ENCODE measurements at regions not wholly inside any gene's neighbourhood (a gene's known extent, or its start where the extent isn't known, plus 50 kb on each side); places are given as distances from the start of the nearest gene placed in this dataset.

GRCh38 chrX:150198776-150199175 is 164.3 kb upstream of the MAMLD1 start:
- Histone ChIP-seq H3K9ac (ENCODE audit: insufficient read depth, low read depth, low read length) (no peak overlapping the region), H4K20me1 (ENCODE audit: insufficient read depth, low read length) (no peaks in the 10 kb centered on the region), H3K36me3 (replicated peaks in 1 of 2; ENCODE audit: control insufficient read depth in 1 of 2, insufficient read depth in 2 of 2, low read length in 2 of 2) (no peaks in the 10 kb centered on the region), H2AFZ (ENCODE audit: low read length) (no peak overlapping the region), H3K4me2 (ENCODE audit: low read depth, low read length) (no peak overlapping the region), H3K4me3 (replicated peaks in 1 of 3; ENCODE audit: insufficient read depth in 1 of 3, low read depth in 2 of 3, low read length in 3 of 3) (no peak overlapping the region), H3K27me3 (ENCODE audit: control insufficient read depth in 1 of 2, insufficient read depth in 2 of 2, low read length in 2 of 2) (no peaks in the 10 kb centered on the region), H3K4me1 (ENCODE audit: insufficient read depth, low read length) (no peaks in the 10 kb centered on the region), H3K27ac (ENCODE audit: extremely low read length, insufficient read depth, low read length) (no peak overlapping the region), H3K9me3 (ENCODE audit: low read length) (no peaks in the 10 kb centered on the region), H3K79me2 (ENCODE audit: insufficient read depth, low read length) (no peaks in the 10 kb centered on the region)
- FAIRE-seq, result no peak
- ATAC-seq, result no peak
- TF ChIP-seq MATR3 (CRISPR knock-in tag; IDR thresholded peaks at IDR 0.05) (no peak), ZNF550 (CRISPR knock-in tag; IDR thresholded peaks at IDR 0.05; ENCODE audit: borderline replicate concordance) (no peak), HOXA9 (CRISPR knock-in tag; IDR thresholded peaks at IDR 0.05; ENCODE audit: borderline replicate concordance) (no peak), ZNF879 (CRISPR knock-in tag; IDR thresholded peaks at IDR 0.05) (no peak), SIX1 (CRISPR knock-in tag; IDR thresholded peaks at IDR 0.05; ENCODE audit: borderline replicate concordance) (no peak)
- 0% methylated on average over 1 of the region's 2 CpGs for WGBS (ENCODE audit: low lambda C conversion rate)
- no peak for DNase-seq (ENCODE audit: low spot score)
- in situ Hi-C loops (cut with HindIII; ENCODE audit: extremely low pct_ligation_motif_present, low pct_unique_long_range_greater_than_20kb), result no loop called here
- BruUV-seq (replicated peaks), result no TSS peak
- POLR2A ChIA-PET, result no interaction called here
- CTCF ChIA-PET (ENCODE audit: low intra/inter-chr PET ratio, low total read pairs), result no interaction called here
- intact Hi-C loops (cut with micrococcal nuclease; ENCODE audit: unreplicated experiment), result no loop called here

DNA sequence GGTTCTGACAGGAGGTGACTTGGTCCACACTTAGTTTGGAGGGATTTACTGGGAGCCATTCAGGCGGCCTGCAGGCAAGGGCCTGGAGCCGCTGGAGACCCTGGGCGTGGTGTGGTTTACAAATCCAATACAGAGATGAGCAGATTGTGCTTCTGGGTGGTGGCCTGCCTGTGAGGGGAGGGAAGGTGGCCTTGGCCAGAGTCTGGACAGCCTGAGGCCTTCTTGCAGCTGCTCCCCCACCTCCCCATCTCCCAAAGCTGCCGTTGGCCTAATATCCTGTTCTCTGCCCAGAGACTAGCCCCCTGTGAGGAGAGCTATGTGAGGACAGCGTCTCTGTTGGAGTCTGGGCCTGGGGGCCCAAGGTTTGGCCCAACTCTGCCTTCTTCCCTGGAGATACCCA is 163.9 kb upstream of the MAMLD1 start:
- BruUV-seq (replicated peaks), result no TSS peak
- no peak overlapping the region for H3K9ac ChIP-seq (ENCODE audit: insufficient read depth, low read depth, low read length)
- H3K4me1 ChIP-seq (ENCODE audit: insufficient read depth, low read length), result no peaks in the 10 kb centered on the region
- no peak overlapping the region for H2AFZ ChIP-seq (ENCODE audit: low read length)
- intact Hi-C loops (cut with micrococcal nuclease; ENCODE audit: unreplicated experiment), result no loop called here
- H4K20me1 ChIP-seq (ENCODE audit: insufficient read depth, low read length), result no peaks in the 10 kb centered on the region
- H3K36me3 ChIP-seq (replicated peaks in 1 of 2; ENCODE audit: control insufficient read depth in 1 of 2, insufficient read depth in 2 of 2, low read length in 2 of 2), result no peaks in the 10 kb centered on the region
- no peak overlapping the region for H3K4me3 ChIP-seq (replicated peaks in 1 of 3; ENCODE audit: insufficient read depth in 1 of 3, low read depth in 2 of 3, low read length in 3 of 3)
- no peaks in the 10 kb centered on the region for H3K27me3 ChIP-seq (ENCODE audit: control insufficient read depth in 1 of 2, insufficient read depth in 2 of 2, low read length in 2 of 2)
- no peak for ATAC-seq
- H3K9me3 ChIP-seq (ENCODE audit: low read length), result no peaks in the 10 kb centered on the region
- no peak overlapping the region for H3K4me2 ChIP-seq (ENCODE audit: low read depth, low read length)
- ChIA-PET POLR2A (no interaction called here), CTCF (ENCODE audit: low intra/inter-chr PET ratio, low total read pairs) (no interaction called here)
- no peak for DNase-seq (ENCODE audit: low spot score)
- no peaks in the 10 kb centered on the region for H3K79me2 ChIP-seq (ENCODE audit: insufficient read depth, low read length)
- in situ Hi-C loops (cut with HindIII; ENCODE audit: extremely low pct_ligation_motif_present, low pct_unique_long_range_greater_than_20kb), result no loop called here
- no peak for FAIRE-seq
- WGBS (ENCODE audit: low lambda C conversion rate), result 17% methylated on average over 1 of the region's 5 CpGs
- no peak overlapping the region for H3K27ac ChIP-seq (ENCODE audit: extremely low read length, insufficient read depth, low read length)
- TF ChIP-seq MEF2D (CRISPR knock-in tag; IDR thresholded peaks at IDR 0.05) (no peak), ZBTB34 (CRISPR knock-in tag; IDR thresholded peaks at IDR 0.05) (no peak), ZNF576 (CRISPR knock-in tag; IDR thresholded peaks at IDR 0.05) (no peak), FOXC1 (CRISPR knock-in tag; IDR thresholded peaks at IDR 0.05; ENCODE audit: borderline replicate concordance) (no peak), ZNF260 (CRISPR knock-in tag; IDR thresholded peaks at IDR 0.05; ENCODE audit: borderline replicate concordance, low read depth) (no peak), NFYC (CRISPR knock-in tag; IDR thresholded peaks at IDR 0.05) (no peak)
- TF ChIP-seq, protein P1, sequence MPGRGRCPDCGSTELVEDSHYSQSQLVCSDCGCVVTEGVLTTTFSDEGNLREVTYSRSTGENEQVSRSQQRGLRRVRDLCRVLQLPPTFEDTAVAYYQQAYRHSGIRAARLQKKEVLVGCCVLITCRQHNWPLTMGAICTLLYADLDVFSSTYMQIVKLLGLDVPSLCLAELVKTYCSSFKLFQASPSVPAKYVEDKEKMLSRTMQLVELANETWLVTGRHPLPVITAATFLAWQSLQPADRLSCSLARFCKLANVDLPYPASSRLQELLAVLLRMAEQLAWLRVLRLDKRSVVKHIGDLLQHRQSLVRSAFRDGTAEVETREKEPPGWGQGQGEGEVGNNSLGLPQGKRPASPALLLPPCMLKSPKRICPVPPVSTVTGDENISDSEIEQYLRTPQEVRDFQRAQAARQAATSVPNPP (CRISPR knock-in tag; IDR thresholded peaks at IDR 0.05), result no peak

Measured in HepG2 (cell line).